ENCODE measurements at regions not wholly inside any gene's neighbourhood (a gene's known extent, or its start where the extent isn't known, plus 50 kb on each side); places are given as distances from the start of the nearest gene placed in this dataset.

DNA sequence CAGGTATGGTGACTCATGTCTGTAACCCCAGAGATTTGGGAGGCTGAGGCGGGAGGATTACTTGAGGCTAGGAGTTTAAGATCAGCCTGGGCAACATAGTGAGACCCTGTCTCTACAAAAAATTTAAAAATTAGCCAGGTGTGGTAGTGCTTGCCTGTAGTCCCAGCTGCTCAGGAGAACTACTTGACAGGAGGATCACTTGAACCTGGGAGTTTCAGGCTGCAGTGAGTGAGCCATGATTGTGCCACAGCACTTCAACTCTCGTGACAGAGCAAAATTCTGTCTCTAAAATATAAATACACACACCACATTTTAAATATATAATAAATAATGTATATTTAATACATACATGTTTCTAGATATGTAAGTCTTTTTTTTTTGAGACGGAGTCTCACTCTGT, 53.5 kb upstream of the TEX264 start:
- 93% methylated on average over 3 of the region's 3 CpGs for WGBS (ENCODE audit: insufficient coverage, low coverage, missing lambda C conversion rate)

More for the DNA sequence above, 53.5 kb upstream of the TEX264 start:
- Histone ChIP-seq H3K9me1 (ENCODE audit: control insufficient read depth, insufficient read depth, low read length) (no peaks in the 10 kb centered on the region), H3K4me3 (no peak overlapping the region), H3K9me3 (replicated peaks; ENCODE audit: control insufficient read depth, insufficient read depth, low read depth, low read length) (no peaks in the 10 kb centered on the region), H3K79me2 (ENCODE audit: control insufficient read depth, insufficient read depth, low read length) (no peaks in the 10 kb centered on the region), H2AFZ (ENCODE audit: low read depth, low read length) (no peak overlapping the region), H3K9ac (ENCODE audit: insufficient read depth in 1 of 2, low read depth in 2 of 2, low read length in 2 of 2) (no peak overlapping the region), H3K27ac (ENCODE audit: extremely low read depth, low read depth, low read length) (no peak overlapping the region), H4K20me1 (replicated peaks; ENCODE audit: control insufficient read depth, insufficient read depth, low read length) (no peaks in the 10 kb centered on the region), H3K4me1 (replicated peaks in 1 of 2; ENCODE audit: control insufficient read depth in 2 of 2, insufficient read depth in 2 of 2, low read length in 2 of 2) (no peaks in the 10 kb centered on the region), H3K4me2 (ENCODE audit: insufficient read depth, low read length) (no peak overlapping the region), H3K36me3 (ENCODE audit: control insufficient read depth, insufficient read depth, low read length) (no peaks in the 10 kb centered on the region), H3K27me3 (ENCODE audit: control insufficient read depth in 2 of 2, insufficient read depth in 2 of 2, low read length in 2 of 2) (no peaks in the 10 kb centered on the region)
- ATAC-seq, result no peak
- intact Hi-C loops (cut with micrococcal nuclease), result no loop called here
- FAIRE-seq, result no peak
- BruUV-seq (replicated peaks), result no TSS peak
- in situ Hi-C loops (cut with MboI), result no loop called here
- ChIA-PET POLR2A (no interaction called here), CTCF (ENCODE audit: low intra/inter-chr PET ratio) (no interaction called here)
- TF ChIP-seq TCF15 (CRISPR knock-in tag; IDR thresholded peaks at IDR 0.05), result no peak
- TF ChIP-seq NCOA6 (IDR thresholded peaks at IDR 0.05), result no peak
- no peak for TF ChIP-seq WHSC1 (IDR thresholded peaks at IDR 0.05; ENCODE audit: low read length)
- TF ChIP-seq TFAM (CRISPR knock-in tag; conservative IDR thresholded peaks at IDR 0.05), result no peak
- TF ChIP-seq ZNF75A (CRISPR knock-in tag; IDR thresholded peaks at IDR 0.05), result no peak
- TF ChIP-seq GATA2 (CRISPR knock-in tag; IDR thresholded peaks at IDR 0.05), result no peak
- no peak for TF ChIP-seq SREBF2 (CRISPR knock-in tag; IDR thresholded peaks at IDR 0.05)
- TF ChIP-seq MED1 (CRISPR knock-in tag; IDR thresholded peaks at IDR 0.05; ENCODE audit: borderline replicate concordance), result no peak
- no peak for TF ChIP-seq SPI1 (IDR thresholded peaks at IDR 0.05; ENCODE audit: borderline replicate concordance, low read depth, low read length)
- no peak for TF ChIP-seq ELF2 (CRISPR knock-in tag; IDR thresholded peaks at IDR 0.05)
- no peak for TF ChIP-seq CEBPZ (IDR thresholded peaks at IDR 0.05; ENCODE audit: borderline replicate concordance, low read depth, low read length)
- no peak for DNase-seq (ENCODE audit: extremely low read depth in 1 of 4, low spot score in 3 of 4)

All from K562 (cell line).